Testis (tissue), 2 donors: ENCODE measurements at regions not wholly inside any gene's neighbourhood (a gene's known extent, or its start where the extent isn't known, plus 50 kb on each side); places are given as distances from the start of the nearest gene placed in this dataset.

Experiments
- POLR2A ChIP-seq: fragments of 450-650 bp; IDR thresholded peaks from one replicate; pipeline ENCODE4 v1.6.1; 2017; ENCODE audit warnings: antibody characterized with exemption, mild to moderate bottlenecking, moderate library complexity
- TF ChIP-seq, protein P1 (sequence below), 3 experiments: fragments of 450-650 bp in 2 of 3; fragments of 200-600 bp in 1 of 3; sonication (generic) in 1 of 3; IDR thresholded peaks; one replicate each; pipeline ENCODE4 v1.5.1; 2016 to 2019; ENCODE audit warnings: antibody characterized with exemption in 3 of 3, mild to moderate bottlenecking in 2 of 3, moderate library complexity in 1 of 3

DNA sequence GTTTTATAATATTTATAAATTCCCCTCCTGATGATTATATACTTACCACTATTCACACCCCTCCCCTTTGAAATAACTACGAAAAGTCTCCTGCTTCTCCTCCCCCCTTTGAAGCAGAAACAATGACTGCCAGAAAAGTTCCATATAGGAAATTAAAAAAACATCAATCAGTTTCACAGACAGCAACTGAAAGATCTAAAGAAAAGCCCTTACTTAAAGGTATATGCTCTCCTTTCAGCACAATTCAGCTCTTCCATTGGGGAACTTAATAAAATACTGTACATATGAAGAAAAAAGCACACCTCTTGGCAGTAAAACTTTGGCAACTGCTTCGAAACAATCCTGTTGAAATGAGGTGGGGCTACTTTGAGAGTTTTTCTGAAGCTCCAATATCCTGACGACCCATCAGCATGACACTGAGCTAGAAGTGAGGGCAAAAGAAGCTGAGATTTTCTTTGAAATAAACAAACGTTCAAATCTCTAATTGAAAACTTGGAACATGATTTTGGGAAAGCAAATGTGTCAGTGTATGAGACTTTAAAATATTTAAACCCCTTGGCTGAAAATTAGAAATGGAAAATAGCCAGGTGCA is 147.6 kb upstream of the RXFP2 start:
- TF ChIP-seq, protein P1, sequence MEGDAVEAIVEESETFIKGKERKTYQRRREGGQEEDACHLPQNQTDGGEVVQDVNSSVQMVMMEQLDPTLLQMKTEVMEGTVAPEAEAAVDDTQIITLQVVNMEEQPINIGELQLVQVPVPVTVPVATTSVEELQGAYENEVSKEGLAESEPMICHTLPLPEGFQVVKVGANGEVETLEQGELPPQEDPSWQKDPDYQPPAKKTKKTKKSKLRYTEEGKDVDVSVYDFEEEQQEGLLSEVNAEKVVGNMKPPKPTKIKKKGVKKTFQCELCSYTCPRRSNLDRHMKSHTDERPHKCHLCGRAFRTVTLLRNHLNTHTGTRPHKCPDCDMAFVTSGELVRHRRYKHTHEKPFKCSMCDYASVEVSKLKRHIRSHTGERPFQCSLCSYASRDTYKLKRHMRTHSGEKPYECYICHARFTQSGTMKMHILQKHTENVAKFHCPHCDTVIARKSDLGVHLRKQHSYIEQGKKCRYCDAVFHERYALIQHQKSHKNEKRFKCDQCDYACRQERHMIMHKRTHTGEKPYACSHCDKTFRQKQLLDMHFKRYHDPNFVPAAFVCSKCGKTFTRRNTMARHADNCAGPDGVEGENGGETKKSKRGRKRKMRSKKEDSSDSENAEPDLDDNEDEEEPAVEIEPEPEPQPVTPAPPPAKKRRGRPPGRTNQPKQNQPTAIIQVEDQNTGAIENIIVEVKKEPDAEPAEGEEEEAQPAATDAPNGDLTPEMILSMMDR (IDR thresholded peaks at IDR 0.05): no peak
- TF ChIP-seq POLR2A: no peak
